Right lung (tissue), 2 donors: ENCODE measurements at regions not wholly inside any gene's neighbourhood (a gene's known extent, or its start where the extent isn't known, plus 50 kb on each side); places are given as distances from the start of the nearest gene placed in this dataset.

Experiments used
- DNase-seq, 2 donors: peaks; one replicate each; pipeline ENCODE4 v3.0.0-alpha.2; 2013

DNA sequence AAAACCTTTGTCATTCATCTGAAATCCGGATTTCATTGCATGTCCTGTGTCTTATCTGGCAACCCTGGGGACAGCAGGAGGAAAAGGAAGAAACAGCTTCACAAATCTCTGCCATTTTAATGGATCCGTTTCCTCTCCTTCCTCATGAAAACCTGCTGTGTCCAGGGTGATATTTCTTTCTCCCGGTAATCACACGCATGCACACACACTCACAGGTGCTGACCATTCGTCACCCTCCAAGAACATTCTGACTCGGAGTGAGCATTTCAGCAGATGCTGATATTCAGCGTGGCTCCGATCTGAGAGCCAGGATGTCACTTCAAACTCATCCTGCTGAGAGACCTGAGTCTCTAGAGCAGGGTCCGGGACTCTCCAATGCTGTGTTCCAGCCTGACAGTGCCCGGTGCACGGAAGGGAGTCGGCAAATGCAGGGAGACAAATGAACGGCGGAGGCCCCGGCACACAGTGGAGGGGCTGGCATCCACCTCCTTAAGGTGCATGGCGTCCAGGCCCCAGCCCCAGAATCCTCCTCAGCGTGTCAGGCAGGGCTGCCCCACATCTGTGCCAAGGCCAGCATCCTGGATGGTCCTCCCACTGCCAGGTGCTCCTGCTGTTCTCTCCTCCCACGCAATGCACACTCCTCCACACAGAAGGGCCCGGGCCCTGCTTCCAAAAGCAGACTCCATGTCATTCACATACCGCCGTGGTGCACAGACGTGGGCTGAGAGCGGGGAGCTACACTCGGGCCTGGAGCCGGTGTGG, 70.7 kb downstream of the RBFOX3 start:
- no peak for DNase-seq

DNA sequence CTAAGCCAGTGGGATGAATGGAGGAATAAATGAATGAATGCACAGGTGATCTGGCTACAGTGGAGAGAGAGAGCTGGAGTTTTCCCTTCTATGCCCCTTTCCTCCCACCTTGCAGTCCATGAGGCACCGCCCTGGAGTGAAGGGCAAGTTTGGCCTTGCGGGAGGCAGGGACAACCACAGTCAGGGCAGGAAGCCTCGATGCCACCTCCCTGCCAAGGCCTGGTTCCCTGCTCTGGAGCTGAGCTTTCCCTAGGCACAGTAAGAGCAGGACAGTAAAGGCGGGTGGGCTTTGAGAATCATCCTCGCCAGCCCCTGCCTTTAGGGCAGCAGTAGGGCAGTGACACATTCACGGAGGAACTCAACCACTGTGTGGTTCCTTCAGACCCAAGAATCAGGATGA, 72.6 kb downstream of the RBFOX3 start:
- DNase-seq = no peak

DNA sequence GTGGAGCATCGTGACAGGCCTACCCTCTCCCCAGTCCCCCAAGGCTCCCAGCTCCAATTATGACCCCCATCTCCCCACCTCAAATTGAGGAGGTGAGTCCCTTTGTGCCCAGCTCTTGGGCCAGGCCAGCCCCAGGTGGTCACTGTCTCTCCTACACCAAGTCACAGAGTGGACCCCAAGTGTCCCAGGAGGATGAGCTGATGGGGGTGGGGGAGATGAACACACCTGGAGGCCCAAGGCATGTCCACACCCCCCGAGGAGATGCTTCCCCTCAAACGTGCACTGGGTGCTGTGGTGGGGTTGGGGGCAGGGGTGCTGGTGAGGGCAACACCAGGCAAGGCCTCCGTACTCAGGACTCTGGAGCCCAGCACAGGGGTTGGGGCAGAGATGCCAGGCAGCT, 73.2 kb downstream of the RBFOX3 start:
- no peak for DNase-seq

- no peak for DNase-seq
Measured at GRCh38 chr17:79537061-79537460, 73.8 kb downstream of the RBFOX3 start.

- no peak for DNase-seq
Measured at GRCh38 chr17:79536212-79536840, 74.5 kb downstream of the RBFOX3 start.

DNA sequence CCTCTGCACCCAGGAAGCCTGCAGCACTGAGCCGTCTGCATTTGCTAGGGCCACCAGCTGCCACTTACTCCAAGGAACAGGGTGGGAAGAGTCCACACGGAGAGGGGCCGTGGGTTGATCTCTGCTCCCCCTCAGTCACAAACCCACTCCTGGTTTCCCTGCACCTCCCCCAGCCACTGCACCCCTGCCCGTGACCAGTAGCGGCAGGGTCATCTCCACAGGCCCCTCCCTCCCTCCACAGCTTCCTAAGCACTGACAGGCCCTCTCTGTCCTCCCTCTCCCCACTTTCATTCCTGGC, 75.2 kb downstream of the RBFOX3 start:
- no peak for DNase-seq

- no peak for DNase-seq
Measured at GRCh38 chr17:79534851-79535727, 75.8 kb downstream of the RBFOX3 start.

- DNase-seq = no peak
Measured at GRCh38 chr17:79534111-79534510, 76.7 kb downstream of the RBFOX3 start.

- DNase-seq = no peak
Measured at GRCh38 chr17:79533116-79533515, 77.7 kb downstream of the RBFOX3 start.

- no peak for DNase-seq
Measured at GRCh38 chr17:79532107-79532790, 78.6 kb downstream of the RBFOX3 start.

DNA sequence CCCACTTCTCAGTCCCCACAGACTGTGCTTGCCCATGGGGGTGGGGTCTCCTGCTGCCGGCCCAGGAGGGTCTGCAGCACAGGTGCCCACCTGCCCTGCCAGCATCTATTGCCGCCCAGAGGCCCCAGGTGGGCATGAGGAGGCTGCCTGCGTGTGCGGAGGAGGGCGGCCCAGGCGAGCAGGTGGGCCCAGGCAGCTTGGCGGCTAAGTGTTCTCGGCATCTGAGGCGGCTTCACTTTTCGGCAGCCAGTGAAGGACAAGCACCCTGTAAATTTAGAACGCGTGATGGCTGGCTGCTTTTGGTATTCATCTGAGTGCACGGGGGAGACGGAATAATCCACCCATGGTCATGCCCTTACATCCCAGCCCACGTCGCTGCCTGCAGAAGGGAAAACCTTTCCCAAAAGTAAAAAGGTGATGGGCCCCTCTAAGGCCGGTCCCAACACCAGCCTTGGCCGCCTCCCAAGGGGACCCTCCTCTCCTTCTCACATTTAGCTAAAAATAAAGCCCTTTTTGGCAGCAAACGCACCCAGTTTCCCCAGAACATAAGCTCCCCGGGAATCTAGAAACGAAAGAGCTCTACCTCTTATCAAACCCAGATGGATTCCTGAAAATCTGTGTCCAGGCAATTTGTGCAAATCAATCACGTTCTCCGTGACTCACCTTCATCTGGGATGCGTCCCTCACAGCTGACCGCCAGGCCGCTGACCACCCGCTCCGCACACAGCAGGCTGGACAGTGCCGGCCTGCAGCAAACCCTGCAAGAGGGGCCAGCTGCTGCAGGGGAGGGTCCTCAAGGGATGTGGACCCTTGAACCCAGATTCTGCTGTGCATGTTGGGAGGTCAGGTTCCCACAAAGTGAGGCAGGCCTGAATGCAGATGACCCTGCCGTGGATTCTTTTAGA, 79.4 kb downstream of the RBFOX3 start:
- no peak for DNase-seq

DNA sequence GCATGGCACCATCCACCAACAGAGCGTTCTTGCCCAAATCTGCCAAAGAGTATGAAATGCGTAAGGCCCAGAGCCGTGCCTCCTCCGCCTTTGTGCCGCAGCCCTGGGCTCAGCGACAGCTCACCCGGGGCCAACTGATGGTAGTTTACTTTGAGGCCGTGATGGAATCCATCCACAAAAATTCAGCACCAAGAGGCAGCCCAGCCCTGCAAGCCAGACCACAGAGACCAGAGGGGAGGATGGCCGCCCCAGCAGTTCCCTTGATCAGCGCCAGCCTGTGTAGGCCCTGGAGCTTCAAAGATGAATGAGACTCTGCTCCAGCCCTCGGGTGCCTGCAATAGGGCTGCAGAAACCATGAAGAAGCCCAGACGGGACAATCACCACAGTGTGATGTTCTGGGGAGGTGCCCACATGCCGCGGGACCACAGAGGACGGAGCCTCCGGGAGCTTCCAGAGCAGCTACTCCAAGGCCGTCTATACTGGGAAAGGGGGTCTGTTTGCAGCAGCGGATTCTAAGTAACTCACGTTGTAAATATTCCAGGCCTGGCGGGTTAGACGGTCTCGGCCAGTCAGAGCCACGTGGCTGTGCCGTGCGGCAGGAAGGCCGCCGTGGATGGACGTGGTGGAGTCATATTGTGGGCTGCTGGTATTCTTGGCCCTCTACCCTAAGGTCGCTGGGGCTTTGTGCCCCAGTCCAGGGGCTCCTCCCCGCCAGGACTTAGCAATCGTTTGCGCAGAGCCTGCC, 80.3 kb downstream of the RBFOX3 start:
- DNase-seq = no peak

DNA sequence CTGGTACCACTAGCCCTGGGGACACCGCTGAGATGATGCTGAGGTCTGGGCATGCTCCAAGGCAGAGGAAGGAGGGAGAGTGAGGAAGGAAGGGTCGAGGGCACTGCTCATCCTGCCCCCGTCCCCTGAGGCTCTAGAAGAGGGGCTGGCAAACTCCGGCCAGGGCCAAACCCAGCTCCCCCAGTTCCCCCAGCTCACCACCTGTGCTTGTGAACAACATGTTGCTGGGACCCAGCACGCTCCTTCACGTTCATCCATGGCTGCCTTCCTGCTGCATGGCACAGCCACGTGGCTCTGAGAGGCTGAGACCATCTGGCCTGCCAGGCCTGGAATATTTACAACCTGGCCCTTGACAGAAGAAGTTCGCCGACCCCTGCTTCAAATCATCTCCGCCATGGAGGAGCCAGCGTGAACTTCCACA, 81.2 kb downstream of the RBFOX3 start:
- no peak for DNase-seq

GRCh38 chr17:79528592-79529125, 82.2 kb downstream of the RBFOX3 start:
- no peak for DNase-seq

- no peak for DNase-seq
Measured at GRCh38 chr17:79527306-79527705, 83.5 kb downstream of the RBFOX3 start.

DNA sequence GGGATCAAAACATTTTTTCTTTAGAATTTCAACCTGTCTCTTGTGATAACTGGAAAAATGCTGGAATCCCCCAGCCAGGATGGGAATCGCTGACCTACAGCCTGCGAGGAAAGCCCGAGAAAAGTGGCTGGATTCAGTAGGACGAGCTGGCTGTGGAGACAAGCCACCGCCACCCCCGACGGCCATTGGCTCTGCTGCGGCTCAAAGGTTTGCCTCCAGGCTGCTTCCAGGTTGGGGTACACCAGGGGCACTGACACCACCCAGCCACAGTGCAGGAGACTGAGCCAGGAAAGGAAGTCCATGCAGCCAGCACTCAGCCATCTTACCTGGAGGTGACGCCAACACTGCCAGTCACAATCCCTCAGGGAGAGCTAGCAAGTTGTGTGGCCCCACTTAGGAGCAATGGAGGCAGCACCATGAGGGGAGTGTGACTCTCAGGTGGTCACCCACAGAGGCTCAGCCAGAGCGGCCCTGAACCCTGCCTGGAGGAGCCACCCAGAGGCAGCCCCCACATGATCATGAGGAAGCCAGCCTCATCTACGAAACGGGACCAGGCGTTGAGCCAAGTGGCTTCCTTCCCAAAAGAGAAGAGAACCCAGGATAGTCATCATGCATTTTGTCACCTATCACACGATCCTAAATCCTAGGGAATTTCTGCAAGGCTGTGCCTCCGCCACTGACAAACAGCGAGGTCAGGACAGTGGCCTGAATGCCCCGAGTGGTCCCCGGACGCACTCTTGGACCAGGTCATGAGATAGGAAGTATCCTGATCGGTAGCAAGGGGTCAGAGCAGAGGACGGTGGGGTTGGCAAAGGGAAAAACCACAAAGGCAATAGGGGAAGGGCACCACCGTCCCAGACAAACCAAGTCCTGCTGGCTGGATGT, 84.8 kb downstream of the RBFOX3 start:
- DNase-seq = no peak

DNA sequence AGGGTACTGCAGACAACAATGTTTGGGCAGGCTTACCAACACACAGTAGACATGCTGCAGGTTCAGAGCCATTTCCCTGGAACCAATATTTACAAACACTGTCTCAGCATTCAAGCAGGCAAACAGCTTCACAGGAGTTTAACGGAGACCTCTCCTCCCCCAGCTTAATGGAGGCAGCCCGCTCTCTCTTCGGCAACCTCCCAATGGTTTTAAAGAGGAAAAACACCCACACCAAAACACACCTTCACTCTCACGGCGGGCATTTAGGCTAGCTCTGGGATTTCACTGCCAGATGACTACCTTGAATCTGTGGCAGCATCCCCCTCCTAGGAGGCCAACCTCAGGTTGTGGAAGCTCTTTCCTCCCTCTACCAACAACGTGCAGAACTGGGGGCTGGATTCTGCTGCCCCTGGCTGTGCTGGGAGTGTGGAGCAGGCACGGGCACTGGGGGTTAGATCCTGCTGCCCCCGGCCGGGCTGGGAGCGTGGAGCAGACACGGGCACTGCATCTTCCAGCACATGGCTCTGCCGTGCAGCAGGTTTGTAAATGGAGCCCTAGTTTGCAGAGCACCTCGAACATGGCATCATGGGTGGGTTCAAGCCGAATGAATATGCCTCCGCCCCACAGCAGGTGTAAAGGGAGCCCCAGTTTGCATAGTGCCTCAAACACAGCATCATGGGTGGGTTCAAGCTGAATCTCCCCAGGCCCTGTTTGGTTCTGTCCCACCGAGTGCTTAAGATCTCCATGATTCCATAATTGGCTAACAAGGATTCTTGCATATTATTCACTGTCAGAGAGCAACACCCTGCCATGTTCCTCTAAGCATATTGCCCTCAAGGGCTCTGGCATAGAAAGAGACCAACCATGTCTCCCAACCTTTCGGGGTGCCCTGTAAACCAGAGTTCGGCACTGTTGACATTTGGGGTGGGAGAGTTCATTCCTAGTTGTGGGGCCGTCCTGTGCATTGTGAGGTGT, 86.4 kb downstream of the RBFOX3 start:
- no peak for DNase-seq

GRCh38 chr17:79522414-79522813, 88.4 kb downstream of the RBFOX3 start:
- no peak for DNase-seq
